Lung (tissue), 11 donors: ENCODE measurements at regions not wholly inside any gene's neighbourhood (a gene's known extent, or its start where the extent isn't known, plus 50 kb on each side); places are given as distances from the start of the nearest gene placed in this dataset.

Source experiments
- ATAC-seq: fragments of 200-7000 bp; cut with Tn5 transposase; one replicate; pipeline ENCODE4 v1.9.1; 2020; ENCODE audit warnings: moderate number of reproducible peaks; ENCODE audit not compliant: insufficient read depth, low FRiP score
- DNase-seq, 3 donors: peaks; one replicate each; pipeline ENCODE4 v3.0.0-alpha.2; 2013 to 2017
- H3K27ac ChIP-seq, 2 donors: one replicate each; pipeline ENCODE4 v1.5.1; 2013; ENCODE audit warnings: mild to moderate bottlenecking in 2 of 2, moderate library complexity in 2 of 2, control low read depth in 1 of 2, inconsistent platforms in 1 of 2, low read depth in 1 of 2, low read length in 1 of 2
- H3K27me3 ChIP-seq, 3 donors: one replicate each; pipeline ENCODE4 v1.5.1; 2013; ENCODE audit warnings: low read length in 2 of 3; ENCODE audit not compliant: control insufficient read depth in 3 of 3, insufficient read depth in 3 of 3
- H3K36me3 ChIP-seq, 4 donors: one replicate each; pipeline ENCODE4 v1.5.1; 2013; ENCODE audit warnings: low read length in 4 of 4, mild to moderate bottlenecking in 1 of 4, moderate library complexity in 1 of 4; ENCODE audit not compliant: control insufficient read depth in 4 of 4, insufficient read depth in 4 of 4
- H3K4me1 ChIP-seq, 5 donors: one replicate each; pipeline ENCODE4 v1.5.1; 2013; ENCODE audit warnings: low read length in 5 of 5, mild to moderate bottlenecking in 2 of 5, moderate library complexity in 1 of 5; ENCODE audit not compliant: control insufficient read depth in 5 of 5, insufficient read depth in 5 of 5
- H3K4me3 ChIP-seq: one replicate; pipeline ENCODE4 v1.5.1; 2013; ENCODE audit warnings: mild to moderate bottlenecking, control low read depth, moderate library complexity
- H3K9ac ChIP-seq, 2 donors: one replicate each; pipeline ENCODE4 v1.5.1; 2013; ENCODE audit warnings: low read length in 2 of 2, control low read depth in 1 of 2; ENCODE audit not compliant: insufficient read depth in 1 of 2
- H3K9me3 ChIP-seq, 4 donors: one replicate each; pipeline ENCODE4 v1.5.1; 2013; ENCODE audit warnings: low read length in 3 of 4, mild to moderate bottlenecking in 1 of 4, moderate library complexity in 1 of 4; ENCODE audit not compliant: control insufficient read depth in 4 of 4, insufficient read depth in 3 of 4
- CTCF ChIP-seq: IDR thresholded peaks from 2 replicates; pipeline ENCODE4 v1.5.1; 2012; ENCODE audit warnings: mild to moderate bottlenecking; ENCODE audit errors: control extremely low read depth, extremely low read depth
- WGBS, 2 donors: extraction: QIAGEN DNeasy Blood & Tissue Kit; methylation state at CpG; one replicate each; pipeline ENCODE4 v1.1.7; 2013; 5-methylcytosine and 5-hydroxymethylcytosine counted together
- donor health status: control.
- donor health status: control.
- donor health status: Bipolar disorder and iron deficiency.
- donor health status: healthy.
- donor health status: DM: yes; HTN: yes; CAD: no.

- 72 to 89% methylated on average over 1 of the region's 1 CpG for WGBS, 2 donors
- DNase-seq (no peak), ATAC-seq (no peak)
- Histone ChIP-seq H3K9me3 (peaks cover 0 to 6% (median 0%) of the 10 kb centered on the region in 4 donors), H3K36me3 (no peaks in the 10 kb centered on the region), H3K9ac (no peak overlapping the region), H3K4me1 (peaks cover 0 to 5% (median 0%) of the 10 kb centered on the region in 5 donors), H3K27me3 (peaks cover 16 to 41% (median 37%) of the 10 kb centered on the region in 3 donors), H3K4me3 (no peak overlapping the region), H3K27ac (peak overlapping the region in 1 of 2 donors; percentile 71)
- no peak for TF ChIP-seq CTCF
Observed at GRCh38 chr5:155733935-155734334, 593.0 kb upstream of the SGCD start.

GRCh38 chr5:155735388-155735787 is 591.6 kb upstream of the SGCD start:
- Histone ChIP-seq H3K9me3 (peaks cover 0 to 4% (median 0%) of the 10 kb centered on the region in 4 donors), H3K27ac (no peak overlapping the region), H3K36me3 (no peaks in the 10 kb centered on the region), H3K4me1 (peaks cover 0 to 5% (median 0%) of the 10 kb centered on the region in 5 donors), H3K4me3 (no peak overlapping the region), H3K27me3 (peaks cover 9 to 26% (median 23%) of the 10 kb centered on the region in 3 donors), H3K9ac (no peak overlapping the region)
- ATAC-seq: no peak
- DNase-seq: no peak
- TF ChIP-seq CTCF: no peak
- WGBS, 2 donors: 34 to 38% methylated on average over 2 of the region's 2 CpGs

GRCh38 chr5:155738616-155739015 is 588.3 kb upstream of the SGCD start:
- no peak for TF ChIP-seq CTCF
- no peaks in the 10 kb centered on the region for H3K27me3 ChIP-seq

GRCh38 chr5:155746367-155747038 is 580.5 kb upstream of the SGCD start:
- Histone ChIP-seq H3K27me3 (no peaks in the 10 kb centered on the region), H3K4me3 (no peak overlapping the region), H3K36me3 (no peaks in the 10 kb centered on the region), H3K9me3 (peaks cover 0 to 2% (median 0%) of the 10 kb centered on the region in 4 donors), H3K9ac (no peak overlapping the region), H3K4me1 (peaks cover 0 to 3% (median 0%) of the 10 kb centered on the region in 5 donors), H3K27ac (no peak overlapping the region)
- DNase-seq (no peak), ATAC-seq (no peak)
- WGBS, 2 donors: 4 to 5% methylated on average over 1 of the region's 1 CpG
- TF ChIP-seq CTCF: no peak

More at GRCh38 chr5:155738616-155739015, 588.3 kb upstream of the SGCD start:
- DNase-seq (no peak), ATAC-seq (no peak)
- Histone ChIP-seq H3K36me3 (no peaks in the 10 kb centered on the region), H3K9me3 (peaks cover 0 to 7% (median 0%) of the 10 kb centered on the region in 4 donors), H3K27ac (no peak overlapping the region), H3K9ac (no peak overlapping the region), H3K4me1 (peaks cover 0 to 6% (median 0%) of the 10 kb centered on the region in 5 donors), H3K4me3 (no peak overlapping the region)
- WGBS, 2 donors: 85 to 95% methylated on average over 2 of the region's 2 CpGs
